ENCODE measurements at regions not wholly inside any gene's neighbourhood (a gene's known extent, or its start where the extent isn't known, plus 50 kb on each side); places are given as distances from the start of the nearest gene placed in this dataset.
"Not testable (repeated sequence)": the region's sequence is repeated elsewhere in the genome, so short reads cannot be mapped to it uniquely, and the experiment has no call there.

DNA sequence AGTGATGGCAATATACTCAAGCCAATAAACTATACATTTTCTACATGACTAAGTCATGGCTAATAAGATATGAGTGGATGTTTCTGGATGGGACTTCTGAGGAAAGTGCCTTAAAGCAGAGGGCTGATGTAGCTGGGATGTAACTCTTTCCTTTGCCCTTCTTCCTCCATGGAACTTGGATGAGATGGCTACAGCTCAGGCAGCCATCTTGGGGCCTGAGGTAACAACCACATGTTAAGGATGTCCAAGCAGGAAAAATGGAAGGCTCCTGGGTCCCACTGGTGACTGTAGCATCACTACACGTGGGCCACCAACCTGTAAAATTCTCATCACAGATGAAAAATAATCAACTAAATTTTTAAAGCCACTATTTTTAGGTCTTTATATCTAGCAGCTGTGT, 54.4 kb upstream of the GRIP1 start:
- no peak for DNase-seq
- intact Hi-C loops (cut with DNase I), result no loop called here

DNA sequence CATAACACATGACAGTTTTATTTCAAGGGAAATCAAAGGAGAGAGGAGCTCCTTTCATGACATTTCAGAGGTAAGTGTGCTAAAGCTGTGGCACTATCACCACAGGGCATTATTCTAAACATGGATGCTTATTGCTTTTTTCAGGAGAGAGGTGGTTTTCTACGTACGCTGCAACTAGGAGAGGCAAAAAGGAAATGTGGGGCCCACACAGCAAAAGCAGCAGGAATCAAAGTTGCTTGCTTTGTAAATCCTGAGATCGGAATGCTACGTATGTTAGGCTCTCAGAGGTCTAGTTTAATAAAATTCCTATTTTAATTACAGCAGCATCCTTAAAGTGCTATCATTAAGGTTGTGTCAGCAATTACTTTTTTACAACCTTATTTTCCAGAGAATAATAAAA, 55.0 kb upstream of the GRIP1 start:
- DNase-seq, result no peak
- intact Hi-C loops (cut with DNase I), result no loop called here

DNA sequence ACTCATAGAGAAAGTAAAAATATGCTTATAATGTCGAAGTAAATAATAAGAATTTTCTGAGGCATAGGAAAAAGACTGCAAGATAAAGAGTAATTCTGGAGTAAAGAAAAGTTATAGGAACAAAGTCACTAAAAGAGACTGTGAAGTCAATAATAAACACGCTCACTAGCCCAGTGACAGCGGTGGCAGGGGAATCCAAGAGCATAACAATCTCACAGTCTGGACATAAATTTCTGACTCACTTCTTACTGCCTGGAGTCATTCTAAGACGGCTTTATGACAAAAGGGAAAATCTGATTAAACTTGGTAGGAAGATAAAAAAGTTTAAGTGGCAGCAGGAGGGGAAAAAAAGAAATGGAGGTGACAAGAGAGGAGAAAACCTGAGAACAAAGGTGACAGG, 56.4 kb upstream of the GRIP1 start:
- no peak for DNase-seq
- intact Hi-C loops (cut with DNase I), result no loop called here

DNA sequence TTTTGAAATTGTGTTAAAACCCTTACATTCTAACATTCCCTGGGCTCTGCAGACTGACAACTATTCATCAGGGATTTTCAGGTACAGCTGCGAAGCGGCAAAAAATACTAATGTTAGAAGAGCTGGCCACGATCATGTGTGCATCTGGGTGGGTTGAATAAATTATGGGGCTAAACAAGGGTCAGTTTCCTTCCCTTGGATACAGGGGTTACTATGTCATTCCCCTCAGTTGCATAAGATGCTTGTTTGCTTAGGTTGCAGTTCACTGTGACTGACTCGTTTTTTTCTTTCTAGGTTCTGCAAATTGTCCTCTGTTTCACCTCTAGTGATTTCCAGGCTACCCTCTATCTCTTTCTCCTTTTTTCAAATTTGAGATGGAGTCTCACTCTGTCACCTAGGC, 58.1 kb upstream of the GRIP1 start:
- intact Hi-C loops (cut with DNase I), result no loop called here
- DNase-seq, result no peak

DNA sequence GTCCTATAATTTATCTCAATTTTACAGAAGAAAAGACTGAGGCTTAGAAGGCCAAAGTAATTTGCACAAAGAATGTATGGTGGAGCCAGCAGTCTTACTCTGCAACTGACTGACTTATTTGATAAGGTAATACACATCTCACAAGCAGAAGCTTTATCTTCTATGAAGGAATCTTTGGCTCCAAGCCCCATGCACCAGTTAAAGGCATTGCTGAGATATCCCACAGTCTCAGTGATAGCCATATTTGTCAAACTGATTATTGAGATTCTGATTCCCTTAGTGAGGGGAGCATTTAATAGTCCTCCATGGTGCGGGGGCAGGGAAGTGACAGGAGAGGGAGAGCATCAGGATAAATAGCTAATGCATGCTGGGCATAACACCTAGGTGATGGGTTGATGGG, 60.4 kb upstream of the GRIP1 start:
- intact Hi-C loops (cut with DNase I), result no loop called here
- DNase-seq, result no peak

DNA sequence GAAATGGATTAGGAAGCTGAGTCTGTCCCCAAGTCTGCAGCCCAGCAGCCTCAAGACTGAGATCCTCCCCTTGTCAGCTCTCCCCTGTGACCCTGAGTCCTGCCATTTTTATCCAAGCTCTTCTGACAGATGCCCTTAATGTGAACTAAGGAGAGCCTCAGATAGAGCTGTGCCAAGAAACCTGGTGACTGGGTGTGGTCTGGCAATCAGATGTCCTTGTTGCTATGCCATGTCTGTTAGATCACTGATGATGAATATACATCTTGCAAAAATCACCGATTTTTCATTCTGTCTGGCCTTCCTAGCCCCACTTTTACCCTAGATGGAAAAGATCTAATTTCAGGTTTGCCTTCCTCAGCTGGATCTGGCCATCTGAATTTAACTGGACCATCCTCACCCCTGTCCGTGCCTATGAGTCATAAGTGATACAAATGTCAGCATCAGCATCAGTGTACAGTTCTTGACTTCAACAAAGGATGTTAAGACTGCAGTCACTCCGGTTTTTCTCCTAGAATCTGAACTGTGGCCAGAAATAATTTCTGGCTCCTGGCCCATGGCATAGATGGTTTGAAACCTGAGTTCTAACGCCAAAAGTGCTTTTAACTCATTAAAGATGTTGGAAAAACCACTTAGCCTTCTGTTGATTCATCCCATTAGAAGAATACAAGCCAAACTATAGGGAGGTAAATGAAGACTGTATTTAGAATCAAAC, 61.2 kb upstream of the GRIP1 start:
- intact Hi-C loops (cut with DNase I), result no loop called here
- no peak for DNase-seq

DNA sequence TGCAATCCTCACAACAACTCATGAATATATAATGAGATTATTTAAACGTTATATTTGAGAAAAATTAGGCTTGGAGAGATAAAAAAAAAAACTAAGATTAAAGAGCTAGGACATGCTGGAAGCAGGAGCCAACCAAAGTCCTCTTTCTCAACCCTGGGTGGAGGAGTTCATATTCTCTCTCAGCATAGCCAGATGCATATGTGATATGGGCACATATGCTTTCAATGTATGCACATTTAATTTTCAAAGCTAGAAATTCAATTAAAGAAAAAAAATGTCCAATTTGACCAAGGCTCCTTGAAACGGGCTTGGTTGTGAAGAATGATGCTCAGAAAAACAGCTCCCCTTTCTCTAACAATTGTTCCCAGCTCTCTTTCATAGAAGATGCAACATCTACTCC, 61.9 kb upstream of the GRIP1 start:
- no peak for DNase-seq
- intact Hi-C loops (cut with DNase I), result no loop called here

DNA sequence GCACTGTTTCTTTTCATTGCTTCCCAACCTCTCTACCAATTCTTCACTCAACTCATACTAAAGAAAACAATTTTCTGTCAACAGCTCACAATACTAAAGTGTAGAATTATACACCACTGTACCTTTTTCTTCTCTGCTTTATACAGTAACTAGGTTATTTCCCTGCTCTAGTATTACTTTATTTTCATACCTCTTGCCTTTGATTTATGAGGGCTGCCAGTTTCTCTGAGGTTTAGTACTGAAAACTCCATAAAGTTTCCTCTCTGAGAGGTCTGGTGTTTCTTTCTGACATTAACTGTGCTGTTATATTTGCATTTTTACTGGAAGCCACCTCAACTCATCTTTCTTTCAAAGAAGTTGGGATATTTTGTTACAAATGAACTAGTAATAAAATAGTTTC, 63.0 kb upstream of the GRIP1 start:
- intact Hi-C loops (cut with DNase I), result no loop called here

DNA sequence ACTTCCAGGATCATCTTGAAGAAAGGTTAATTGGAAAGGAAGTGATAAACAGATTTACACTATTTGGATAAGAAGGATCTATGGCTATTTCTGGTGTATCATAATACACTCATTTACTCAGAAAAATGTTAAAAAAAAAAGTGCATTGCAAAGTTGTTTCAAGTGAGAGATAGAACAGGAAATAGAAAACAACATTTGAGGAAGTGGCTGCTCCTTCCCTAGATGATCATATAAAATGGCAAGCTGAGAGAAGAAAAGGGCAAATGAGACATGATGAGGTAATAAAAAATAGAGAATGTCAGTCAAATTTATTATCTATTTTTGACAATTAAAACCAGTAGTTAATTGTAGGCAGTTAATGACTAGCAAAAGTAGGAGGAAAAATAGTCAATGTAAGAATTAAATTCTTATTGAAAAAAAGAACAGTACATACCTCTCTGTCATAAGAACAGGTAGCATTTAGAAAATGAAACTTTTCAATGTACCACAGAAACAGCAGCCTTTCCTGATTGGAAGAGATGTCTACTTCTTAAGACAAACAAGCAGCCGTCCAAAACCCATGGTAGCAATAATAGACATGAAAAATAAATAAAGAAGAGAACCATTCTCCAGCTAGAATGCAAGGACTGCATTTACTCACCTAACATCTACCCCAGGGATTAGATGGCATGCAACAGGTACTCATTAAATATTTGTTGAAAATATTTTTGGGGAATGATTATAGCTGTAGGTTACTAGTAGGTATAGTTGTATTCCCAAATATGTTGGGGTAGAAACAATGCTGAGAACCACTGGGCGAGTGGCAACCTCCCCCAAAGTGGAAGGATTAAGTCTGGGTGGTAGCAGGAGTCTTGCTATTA, 63.9 kb upstream of the GRIP1 start:
- intact Hi-C loops (cut with DNase I), result no loop called here
- no peak for DNase-seq

More for the DNA sequence above, 63.0 kb upstream of the GRIP1 start:
- no peak for DNase-seq

DNA sequence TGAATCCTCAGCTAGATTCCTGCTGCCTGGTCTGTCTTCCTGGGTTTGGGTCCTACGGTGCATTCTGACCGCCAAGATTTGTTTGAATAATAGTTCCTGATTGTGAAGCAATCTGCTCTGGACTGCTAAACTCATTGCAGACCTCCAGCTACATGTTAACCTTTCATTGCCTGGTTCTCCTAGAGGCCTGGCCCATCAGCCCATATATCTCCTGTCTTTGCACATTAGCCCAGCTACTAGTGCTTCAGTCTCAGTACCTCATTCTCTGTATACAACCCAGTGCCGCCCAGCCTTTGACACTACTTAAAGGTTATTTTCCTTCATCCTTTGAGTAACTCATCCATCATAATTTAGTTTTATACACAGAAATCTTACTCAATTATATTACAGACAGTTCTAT, 65.6 kb upstream of the GRIP1 start:
- intact Hi-C loops (cut with DNase I), result no loop called here
- DNase-seq, result no peak

DNA sequence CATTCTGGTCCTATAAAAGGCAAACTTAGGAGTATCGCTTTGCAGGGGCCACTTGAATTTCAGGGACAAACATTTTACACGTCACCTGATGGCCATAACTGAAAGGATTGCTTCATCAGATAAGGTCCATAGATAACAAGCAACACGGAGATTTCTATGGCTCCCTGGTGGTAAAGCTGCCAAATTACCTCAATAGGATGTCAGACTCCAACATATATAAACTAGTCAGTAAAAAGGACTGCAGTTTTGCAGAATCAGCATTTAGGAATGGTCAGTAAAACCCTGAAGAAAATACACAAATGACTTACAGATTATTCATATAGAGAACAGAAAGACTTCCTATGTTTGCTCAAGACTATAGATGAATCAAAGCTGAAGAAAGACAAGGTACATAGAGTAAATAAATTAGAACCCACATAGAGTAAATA, 66.1 kb upstream of the GRIP1 start:
- intact Hi-C loops (cut with DNase I), result no loop called here
- no peak for DNase-seq

DNA sequence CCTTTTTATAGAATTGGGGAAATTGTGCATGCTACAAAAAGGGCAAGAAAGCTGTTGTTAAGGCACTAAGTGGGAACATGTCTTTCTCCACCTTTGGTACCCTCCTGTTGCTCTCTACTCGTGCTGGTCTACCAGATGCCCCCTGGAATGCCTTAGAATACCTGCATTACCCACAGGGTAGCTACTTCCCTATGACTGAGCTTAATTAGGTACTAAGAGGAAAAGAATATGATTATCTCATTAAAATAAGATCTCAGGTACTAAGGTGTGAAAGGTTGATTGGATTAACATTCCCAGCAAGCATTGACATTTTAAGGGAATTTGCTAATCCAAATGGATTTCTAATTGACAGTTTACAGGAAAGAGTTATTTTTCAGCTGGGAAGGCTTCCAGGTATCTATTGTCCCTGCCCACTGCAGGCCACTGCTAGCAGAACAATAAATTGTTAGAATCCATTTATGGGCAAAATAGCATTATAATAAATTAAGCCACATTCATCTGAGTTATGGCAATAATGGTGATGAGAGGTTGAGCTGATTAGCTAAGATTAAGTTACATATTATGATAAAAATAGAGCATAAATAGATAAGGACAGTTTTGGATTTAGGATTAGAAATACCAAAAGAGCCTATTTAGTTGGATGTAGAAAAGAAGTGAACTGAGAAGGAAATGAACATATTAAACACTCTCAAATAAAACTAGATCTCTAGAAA, 67.8 kb upstream of the GRIP1 start:
- intact Hi-C loops (cut with DNase I), result no loop called here
- no peak for DNase-seq

DNA sequence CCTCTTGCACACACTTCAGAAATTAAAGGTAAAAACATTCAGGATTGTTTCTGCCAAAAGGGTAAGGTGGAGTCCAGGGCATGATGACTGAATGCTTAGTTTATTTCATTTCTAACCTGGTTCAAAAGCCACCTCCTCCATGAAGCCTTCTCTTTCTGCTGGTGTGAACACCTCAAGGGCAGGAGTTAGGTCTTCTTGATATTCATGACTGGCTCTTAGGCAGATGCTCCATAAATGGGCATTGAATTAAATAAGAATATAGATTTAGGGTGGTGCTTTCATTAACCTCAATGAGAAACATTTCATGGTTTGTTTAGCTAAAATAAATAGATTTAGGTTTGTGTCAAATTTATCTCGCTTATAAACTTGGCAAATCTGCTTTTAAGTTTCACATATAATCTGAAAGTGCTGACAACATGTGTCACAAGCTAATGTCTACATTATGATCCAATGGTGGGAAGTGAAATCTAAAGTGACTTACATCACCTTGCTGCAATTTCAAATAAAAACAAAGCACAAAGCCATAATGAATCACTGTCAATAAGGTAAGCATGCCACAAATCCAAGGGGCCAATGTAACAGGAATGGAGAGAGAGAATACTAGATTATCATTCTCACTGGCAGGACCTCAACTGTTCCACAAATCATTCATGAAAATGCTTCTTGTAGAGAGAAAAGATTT, 72.7 kb upstream of the GRIP1 start:
- DNase-seq, result no peak
- intact Hi-C loops (cut with DNase I), result no loop called here

DNA sequence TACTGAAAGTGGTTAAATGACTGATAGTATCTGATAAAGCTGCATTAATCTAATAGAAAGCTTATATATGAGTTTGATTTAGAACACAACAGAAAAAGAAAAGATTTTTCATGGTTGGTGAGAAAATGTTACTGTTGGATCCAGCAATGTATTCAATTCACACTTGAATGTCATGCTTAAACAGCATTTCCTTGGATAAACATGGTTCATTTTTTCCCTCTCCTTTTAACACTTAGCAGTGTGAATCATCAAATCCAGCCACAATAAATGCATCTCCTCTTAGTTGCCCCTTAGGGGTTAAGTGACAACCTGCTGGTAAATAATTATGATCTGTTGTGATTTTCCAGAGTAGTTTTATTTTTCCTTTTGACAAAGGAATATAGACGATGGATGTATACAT, 74.9 kb upstream of the GRIP1 start:
- intact Hi-C loops (cut with DNase I), result no loop called here

DNA sequence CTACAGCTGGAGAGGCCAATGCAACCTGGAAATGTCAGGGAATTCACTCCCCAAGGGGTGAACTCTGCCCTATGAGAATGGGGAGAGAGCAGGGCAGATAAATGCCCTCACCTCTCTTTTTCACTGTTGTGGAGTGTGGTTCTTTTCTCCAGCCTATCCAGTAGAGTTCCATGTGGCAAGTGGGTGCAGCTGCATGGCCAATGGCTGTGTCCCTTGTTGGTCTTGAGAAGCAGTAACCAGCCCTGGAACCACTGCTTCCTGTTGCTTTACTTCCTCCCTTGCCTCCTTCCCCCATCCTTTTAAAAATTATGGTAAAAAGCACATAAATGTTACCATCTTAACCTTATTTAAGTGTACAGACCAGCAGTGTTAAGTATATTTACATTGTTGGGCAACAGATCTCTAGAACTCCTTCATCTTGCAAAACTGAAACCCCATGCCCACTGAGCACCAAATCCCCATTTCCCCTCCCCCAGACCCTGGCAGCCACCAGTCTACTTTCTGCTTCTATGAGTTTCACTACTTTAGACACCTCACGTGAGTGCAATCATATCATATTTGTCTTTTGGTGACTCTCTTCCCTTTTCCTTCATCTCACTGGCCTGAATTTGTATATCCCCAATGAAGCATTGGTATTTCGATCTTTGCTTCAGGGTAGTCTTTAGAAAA, 77.0 kb upstream of the GRIP1 start:
- intact Hi-C loops (cut with DNase I), result no loop called here
- DNase-seq, result no peak

More for the DNA sequence above, 74.9 kb upstream of the GRIP1 start:
- no peak for DNase-seq

DNA sequence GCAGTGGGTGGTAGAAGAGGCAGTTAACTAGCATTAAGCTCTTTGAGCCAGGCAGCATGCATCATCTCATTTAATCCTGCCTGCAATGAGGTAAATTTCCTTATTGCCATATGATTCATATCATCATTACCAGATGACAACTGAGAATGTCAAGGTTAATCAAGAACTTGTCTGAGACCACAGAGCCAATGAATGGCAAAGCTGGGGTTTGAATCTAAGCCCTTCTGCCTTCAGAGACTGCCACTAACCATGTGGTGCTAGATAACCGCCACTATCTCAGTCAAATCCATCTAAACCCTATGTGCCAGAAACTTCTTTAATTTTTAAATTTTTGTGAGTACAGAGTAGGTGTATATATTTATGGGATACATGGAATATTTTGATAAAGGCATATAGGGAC, 77.8 kb upstream of the GRIP1 start:
- intact Hi-C loops (cut with DNase I), result no loop called here
- DNase-seq, result no peak

DNA sequence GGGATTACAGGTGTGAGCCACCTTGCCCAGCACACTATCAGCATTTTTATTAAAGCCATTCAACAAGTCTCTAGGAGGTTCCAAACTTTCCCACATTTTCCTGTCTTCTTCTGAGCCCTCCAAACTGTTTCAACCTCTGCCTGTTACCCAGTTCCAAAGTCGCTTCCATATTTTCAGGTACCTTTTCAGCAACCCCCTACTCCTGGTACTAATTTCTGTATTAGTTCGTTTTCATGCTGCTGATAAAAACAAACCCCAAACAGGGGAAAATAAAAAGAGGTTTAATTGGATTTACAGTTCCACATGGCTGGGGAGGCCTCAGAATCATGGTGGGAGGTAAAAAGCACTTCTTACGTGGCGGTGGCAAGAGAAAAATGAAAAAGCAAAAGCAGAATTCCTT, 81.2 kb upstream of the GRIP1 start:
- intact Hi-C loops (cut with DNase I); DNase-seq: not testable (repeated sequence)

DNA sequence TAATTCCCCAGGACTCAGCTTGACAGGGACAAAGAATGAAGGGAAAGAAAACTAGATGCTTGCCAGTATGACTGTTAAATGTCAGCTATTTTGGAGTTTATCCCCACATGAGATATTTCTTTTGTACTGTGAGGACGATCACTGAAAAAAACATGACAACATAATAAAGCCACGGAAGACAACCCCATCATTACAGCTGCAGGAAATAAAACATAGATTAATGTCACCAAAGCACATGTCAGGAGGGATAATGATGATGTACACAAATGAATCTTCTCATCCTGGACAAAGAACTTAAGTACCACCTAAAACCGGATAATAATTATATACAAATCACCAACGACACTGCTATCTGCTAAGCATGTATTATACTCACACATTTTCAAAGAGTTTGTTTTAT, 84.6 kb upstream of the GRIP1 start:
- intact Hi-C loops (cut with DNase I), result no loop called here
- DNase-seq, result no peak

DNA sequence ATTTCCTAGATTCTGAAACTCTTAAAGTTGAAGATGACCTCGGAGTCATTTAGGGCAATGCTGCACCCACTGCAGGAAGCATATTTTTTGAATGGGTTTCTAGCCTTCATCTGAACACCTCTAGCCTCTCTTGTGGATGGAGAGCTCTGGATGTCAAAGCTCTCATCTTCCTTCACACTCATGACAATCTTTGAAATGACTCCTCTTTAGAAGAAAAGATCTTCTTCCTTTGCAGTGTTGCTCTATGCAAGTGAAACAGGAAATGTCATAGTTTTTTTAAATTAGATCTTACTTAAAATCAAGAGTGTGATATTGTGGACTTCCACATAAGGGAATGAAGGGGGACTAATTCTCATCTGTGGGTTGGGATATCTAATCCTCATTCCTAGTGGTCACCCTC, 86.3 kb upstream of the GRIP1 start:
- intact Hi-C loops (cut with DNase I), result no loop called here
- no peak for DNase-seq

Data from head of caudate nucleus (tissue), 42 donors.